ENCODE measurements at regions not wholly inside any gene's neighbourhood (a gene's known extent, or its start where the extent isn't known, plus 50 kb on each side); places are given as distances from the start of the nearest gene placed in this dataset.

- no peak overlapping the region for H3K9ac ChIP-seq (ENCODE audit: control insufficient read depth, extremely low read depth, insufficient read depth, low read length)
- no peak overlapping the region for H3K4me2 ChIP-seq (ENCODE audit: control insufficient read depth, extremely low read depth, insufficient read depth, low read depth, low read length)
- H3K27ac ChIP-seq (ENCODE audit: control insufficient read depth, insufficient read depth, low read length), result no peak overlapping the region
- H3K27me3 ChIP-seq (ENCODE audit: control insufficient read depth, extremely low read depth, insufficient read depth, low read length), result no peaks in the 10 kb centered on the region
- TF ChIP-seq, protein P1, sequence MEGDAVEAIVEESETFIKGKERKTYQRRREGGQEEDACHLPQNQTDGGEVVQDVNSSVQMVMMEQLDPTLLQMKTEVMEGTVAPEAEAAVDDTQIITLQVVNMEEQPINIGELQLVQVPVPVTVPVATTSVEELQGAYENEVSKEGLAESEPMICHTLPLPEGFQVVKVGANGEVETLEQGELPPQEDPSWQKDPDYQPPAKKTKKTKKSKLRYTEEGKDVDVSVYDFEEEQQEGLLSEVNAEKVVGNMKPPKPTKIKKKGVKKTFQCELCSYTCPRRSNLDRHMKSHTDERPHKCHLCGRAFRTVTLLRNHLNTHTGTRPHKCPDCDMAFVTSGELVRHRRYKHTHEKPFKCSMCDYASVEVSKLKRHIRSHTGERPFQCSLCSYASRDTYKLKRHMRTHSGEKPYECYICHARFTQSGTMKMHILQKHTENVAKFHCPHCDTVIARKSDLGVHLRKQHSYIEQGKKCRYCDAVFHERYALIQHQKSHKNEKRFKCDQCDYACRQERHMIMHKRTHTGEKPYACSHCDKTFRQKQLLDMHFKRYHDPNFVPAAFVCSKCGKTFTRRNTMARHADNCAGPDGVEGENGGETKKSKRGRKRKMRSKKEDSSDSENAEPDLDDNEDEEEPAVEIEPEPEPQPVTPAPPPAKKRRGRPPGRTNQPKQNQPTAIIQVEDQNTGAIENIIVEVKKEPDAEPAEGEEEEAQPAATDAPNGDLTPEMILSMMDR (optimal IDR thresholded peaks at IDR 0.05 in 1 of 3, IDR thresholded peaks at IDR 0.05 in 1 of 3, conservative IDR thresholded peaks at IDR 0.05 in 1 of 3; ENCODE audit: extremely low read depth in 1 of 3, insufficient read depth in 2 of 3, low read length in 3 of 3), result no peak
- TF ChIP-seq EZH2 (IDR thresholded peaks at IDR 0.05; ENCODE audit: low read length), result no peak
- H3K9me1 ChIP-seq (ENCODE audit: control insufficient read depth, extremely low read depth, insufficient read depth, low read length), result no peaks in the 10 kb centered on the region
- H3K79me2 ChIP-seq (ENCODE audit: control insufficient read depth, insufficient read depth, low read length), result no peaks in the 10 kb centered on the region
- H2AFZ ChIP-seq (ENCODE audit: control insufficient read depth, low read length), result no peak overlapping the region
- H3K4me3 ChIP-seq (ENCODE audit: control insufficient read depth in 2 of 3, extremely low read depth in 1 of 3, insufficient read depth in 2 of 3, low read depth in 1 of 3, low read length in 3 of 3), result no peak overlapping the region
- DNase-seq (ENCODE audit: low read depth, low spot score) (no peak), FAIRE-seq (no peak)
- no peaks in the 10 kb centered on the region for H3K9me3 ChIP-seq (ENCODE audit: control insufficient read depth, low read depth, low read length)
- H3K36me3 ChIP-seq (ENCODE audit: control insufficient read depth in 2 of 2, extremely low read depth in 1 of 2, insufficient read depth in 2 of 2, low read length in 2 of 2), result no peaks in the 10 kb centered on the region
- H4K20me1 ChIP-seq (ENCODE audit: control insufficient read depth, extremely low read depth, insufficient read depth, low read length), result no peaks in the 10 kb centered on the region
- H3K4me1 ChIP-seq (ENCODE audit: control insufficient read depth, extremely low read depth, insufficient read depth, low read length), result no peaks in the 10 kb centered on the region
- dilution Hi-C loops (cut with MboI; ENCODE audit: extremely low pct_ligation_motif_present, low sequenced_read_pairs), result no loop called here
Measured at GRCh38 chr5:8945972-8946371, 599.9 kb downstream of the SEMA5A start.

DNA sequence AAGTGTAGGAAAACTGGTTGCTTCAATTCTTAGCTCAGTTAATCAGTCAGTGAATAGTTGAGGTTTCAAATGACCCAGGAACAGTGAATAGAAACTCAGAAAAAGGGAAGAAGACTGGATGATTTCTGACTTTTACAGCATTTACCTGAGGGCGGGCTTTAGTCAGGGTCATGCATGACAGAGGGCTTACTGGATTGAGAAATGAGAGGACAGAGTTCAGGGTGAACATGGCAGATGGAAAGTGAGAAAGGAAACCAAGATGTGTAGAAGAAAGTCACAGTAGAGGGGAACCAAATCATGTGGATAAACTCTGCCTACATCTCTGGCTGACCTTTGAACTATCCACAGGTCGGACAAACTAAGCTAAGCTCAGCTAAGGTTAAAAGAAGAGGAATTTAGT, 596.0 kb downstream of the SEMA5A start:
- DNase-seq (ENCODE audit: low read depth, low spot score), result no peak

More for the DNA sequence above, 596.0 kb downstream of the SEMA5A start:
- no peak for FAIRE-seq
- Histone ChIP-seq H3K36me3 (ENCODE audit: control insufficient read depth in 2 of 2, extremely low read depth in 1 of 2, insufficient read depth in 2 of 2, low read length in 2 of 2) (no peaks in the 10 kb centered on the region), H3K27ac (ENCODE audit: control insufficient read depth, insufficient read depth, low read length) (no peak overlapping the region), H3K9me3 (ENCODE audit: control insufficient read depth, low read depth, low read length) (no peaks in the 10 kb centered on the region), H4K20me1 (ENCODE audit: control insufficient read depth, extremely low read depth, insufficient read depth, low read length) (no peaks in the 10 kb centered on the region), H3K27me3 (ENCODE audit: control insufficient read depth, extremely low read depth, insufficient read depth, low read length) (no peaks in the 10 kb centered on the region), H2AFZ (ENCODE audit: control insufficient read depth, low read length) (no peak overlapping the region), H3K9me1 (ENCODE audit: control insufficient read depth, extremely low read depth, insufficient read depth, low read length) (no peaks in the 10 kb centered on the region), H3K79me2 (ENCODE audit: control insufficient read depth, insufficient read depth, low read length) (no peaks in the 10 kb centered on the region), H3K4me2 (ENCODE audit: control insufficient read depth, extremely low read depth, insufficient read depth, low read depth, low read length) (no peak overlapping the region), H3K9ac (ENCODE audit: control insufficient read depth, extremely low read depth, insufficient read depth, low read length) (no peak overlapping the region), H3K4me3 (ENCODE audit: control insufficient read depth in 2 of 3, extremely low read depth in 1 of 3, insufficient read depth in 2 of 3, low read depth in 1 of 3, low read length in 3 of 3) (no peak overlapping the region), H3K4me1 (ENCODE audit: control insufficient read depth, extremely low read depth, insufficient read depth, low read length) (no peaks in the 10 kb centered on the region)
- TF ChIP-seq, protein P1 (optimal IDR thresholded peaks at IDR 0.05 in 1 of 3, IDR thresholded peaks at IDR 0.05 in 1 of 3, conservative IDR thresholded peaks at IDR 0.05 in 1 of 3; ENCODE audit: extremely low read depth in 1 of 3, insufficient read depth in 2 of 3, low read length in 3 of 3), result no peak
- no peak for TF ChIP-seq EZH2 (IDR thresholded peaks at IDR 0.05; ENCODE audit: low read length)
- dilution Hi-C loops (cut with MboI; ENCODE audit: extremely low pct_ligation_motif_present, low sequenced_read_pairs), result no loop called here

All from keratinocyte (primary cell).